GM12878 (cell line): ENCODE measurements at regions not wholly inside any gene's neighbourhood (a gene's known extent, or its start where the extent isn't known, plus 50 kb on each side); places are given as distances from the start of the nearest gene placed in this dataset.

Experiments used
- ATAC-seq: fragments of 200-7000 bp; cut with Tn5 transposase; 3 replicates; pipeline ENCODE4 v1.9.1; 2020; ENCODE audit warnings: mild to moderate bottlenecking, moderate library complexity
- BruUV-seq: library from RNA; stranded (reverse); fragments of 400-500 nt; replicated peaks from 2 replicates; lab custom pipeline; 2021; lab: Mats Ljungman, UMichigan
- CTCF ChIA-PET: fragments of 300-600 bp; sonication (Branson Sonifier 250); formaldehyde crosslinking; extraction: SDS; loops from one replicate; lab custom pipeline; 2021; ENCODE audit warnings: inconsistent platforms; lab: Yijun Ruan, JAX
- POLR2A ChIA-PET: fragments of 350-600 bp; formaldehyde crosslinking; extraction: SDS; loops from one replicate; lab custom pipeline; 2021; ENCODE audit warnings: inconsistent platforms; lab: Charles Lee
- RAD21 ChIA-PET: fragments of 300-600 bp; sonication (Branson Sonifier 250); formaldehyde crosslinking; loops from one replicate; lab custom pipeline; 2023; ENCODE audit warnings: antibody characterized with exemption; ENCODE audit not compliant: unreplicated experiment; lab: Charles Lee
- SMC1A ChIA-PET: fragments of 300-600 bp; sonication (Branson Sonifier 250); formaldehyde crosslinking; loops from one replicate; lab custom pipeline; 2023; ENCODE audit not compliant: unreplicated experiment, uncharacterized antibody; lab: Charles Lee
- DNase-seq: peaks from one replicate; pipeline ENCODE4 v3.0.0-alpha.2; 2011; ENCODE audit warnings: low read depth, low spot score
- FAIRE-seq: peaks from 3 replicates; lab custom pipeline; 2011; peaks lifted over from hg19 to GRCh38; lab: Jason Lieb, UNC
- H2AFZ ChIP-seq: 2 replicates; pipeline ENCODE4 v1.6.0; 2011; ENCODE audit warnings: low read depth, low read length, control low read depth; ENCODE audit not compliant: control insufficient read depth
- H3K27ac ChIP-seq: 2 replicates; pipeline ENCODE4 v1.5.1; 2011; ENCODE audit warnings: control low read depth; ENCODE audit not compliant: control insufficient read depth, insufficient read depth
- H3K27me3 ChIP-seq, 2 experiments: replicated peaks in 1 of 2; 2 replicates each; pipeline versions ENCODE4 v1.6.0 to v1.6.1; 2011; ENCODE audit warnings: low read length in 1 of 2; ENCODE audit not compliant: control insufficient read depth in 2 of 2, insufficient read depth in 2 of 2
- H3K36me3 ChIP-seq, 2 experiments: 2 replicates each; pipeline ENCODE4 v1.5.1; 2011; ENCODE audit warnings: low read length in 1 of 2; ENCODE audit not compliant: control insufficient read depth in 2 of 2, insufficient read depth in 2 of 2
- H3K4me1 ChIP-seq: 2 replicates; pipeline ENCODE4 v1.6.1; 2011; ENCODE audit warnings: mild to moderate bottlenecking, low read length, moderate library complexity, mixed read lengths; ENCODE audit not compliant: control insufficient read depth, insufficient read depth
- H3K4me2 ChIP-seq: 2 replicates; pipeline ENCODE4 v1.6.0; 2011; ENCODE audit warnings: control low read depth; ENCODE audit not compliant: control insufficient read depth, insufficient read depth
- H3K4me3 ChIP-seq: fragments of 200-600 bp; sonication (generic); 2 replicates; pipeline ENCODE4 v1.5.1; 2016
- H3K79me2 ChIP-seq: 2 replicates; pipeline ENCODE4 v1.6.0; 2011; ENCODE audit warnings: low read length; ENCODE audit not compliant: control insufficient read depth, insufficient read depth
- H3K9ac ChIP-seq: 2 replicates; pipeline ENCODE4 v1.8.0; 2011; ENCODE audit warnings: low read length, control low read depth, mixed read lengths; ENCODE audit not compliant: control insufficient read depth, insufficient read depth
- H3K9me3 ChIP-seq: replicated peaks from 3 replicates; pipeline ENCODE4 v1.5.1; 2011; ENCODE audit warnings: mild to moderate bottlenecking, low read length; ENCODE audit not compliant: control insufficient read depth, insufficient read depth
- H4K20me1 ChIP-seq: 2 replicates; pipeline ENCODE4 v1.6.0; 2011; ENCODE audit not compliant: control insufficient read depth, insufficient read depth
- CREM ChIP-seq: IDR thresholded peaks from 2 replicates; pipeline ENCODE4 v1.6.1; 2014; ENCODE audit warnings: antibody characterized with exemption, low read depth
- MTA2 ChIP-seq: fragments of 450-650 bp; IDR thresholded peaks from 2 replicates; pipeline ENCODE4 v1.6.1; 2016; ENCODE audit warnings: low read depth, mild to moderate bottlenecking, moderate library complexity
- NFXL1 ChIP-seq: fragments of 450-650 bp; IDR thresholded peaks from 2 replicates; pipeline ENCODE4 v1.6.1; 2017; ENCODE audit warnings: antibody characterized with exemption, mild to moderate bottlenecking, borderline replicate concordance
- ZNF384 ChIP-seq: IDR thresholded peaks from 2 replicates; pipeline ENCODE4 v1.6.1; 2012; ENCODE audit warnings: low read depth, mild to moderate bottlenecking, low read length, improper control_type of control experiment, borderline replicate concordance
- WGBS: methylation state at CpG from one replicate; pipeline ENCODE4 v1.1.6; 2016; ENCODE audit warnings: low lambda C conversion rate; ENCODE audit not compliant: insufficient replicate concordance, insufficient coverage; ENCODE audit errors: missing lambda C conversion rate; 5-methylcytosine and 5-hydroxymethylcytosine counted together
- in situ Hi-C: fragments of 300-500 bp; cut with MboI; formaldehyde crosslinking; loops from 9 replicates; pipeline ENCODE4 v1.14.3; 2018; ENCODE audit warnings: mixed read lengths
- intact Hi-C: fragments of 100-400 bp; cut with micrococcal nuclease; formaldehyde crosslinking; loops from one replicate; pipeline ENCODE4 v1.14.2; 2022; ENCODE audit not compliant: unreplicated experiment
- TF ChIP-seq, protein P1 (sequence below): fragments of 450-650 bp; IDR thresholded peaks from 2 replicates; pipeline ENCODE4 v1.6.1; 2017; ENCODE audit warnings: mild to moderate bottlenecking, low read depth, inconsistent platforms; ENCODE audit not compliant: poor library complexity, severe bottlenecking
- TF ChIP-seq, protein P2 (sequence below): fragments of 450-650 bp; IDR thresholded peaks from 2 replicates; pipeline ENCODE4 v1.6.1; 2016; ENCODE audit warnings: mild to moderate bottlenecking

GRCh38 chr16:55048745-55049144 lies 118.1 kb downstream of the IRX5 start (continued):
- TF ChIP-seq, protein P1, sequence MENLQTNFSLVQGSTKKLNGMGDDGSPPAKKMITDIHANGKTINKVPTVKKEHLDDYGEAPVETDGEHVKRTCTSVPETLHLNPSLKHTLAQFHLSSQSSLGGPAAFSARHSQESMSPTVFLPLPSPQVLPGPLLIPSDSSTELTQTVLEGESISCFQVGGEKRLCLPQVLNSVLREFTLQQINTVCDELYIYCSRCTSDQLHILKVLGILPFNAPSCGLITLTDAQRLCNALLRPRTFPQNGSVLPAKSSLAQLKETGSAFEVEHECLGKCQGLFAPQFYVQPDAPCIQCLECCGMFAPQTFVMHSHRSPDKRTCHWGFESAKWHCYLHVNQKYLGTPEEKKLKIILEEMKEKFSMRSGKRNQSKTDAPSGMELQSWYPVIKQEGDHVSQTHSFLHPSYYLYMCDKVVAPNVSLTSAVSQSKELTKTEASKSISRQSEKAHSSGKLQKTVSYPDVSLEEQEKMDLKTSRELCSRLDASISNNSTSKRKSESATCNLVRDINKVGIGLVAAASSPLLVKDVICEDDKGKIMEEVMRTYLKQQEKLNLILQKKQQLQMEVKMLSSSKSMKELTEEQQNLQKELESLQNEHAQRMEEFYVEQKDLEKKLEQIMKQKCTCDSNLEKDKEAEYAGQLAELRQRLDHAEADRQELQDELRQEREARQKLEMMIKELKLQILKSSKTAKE, result no peak
- TF ChIP-seq NFXL1 (no peak), CREM (no peak), ZNF384 (no peak)

- Histone ChIP-seq H3K27me3 (peaks cover 0 to 2% of the 10 kb centered on the region in 2 experiments; a peak in 2 of 4 replicates), H3K4me1 (no peaks in the 10 kb centered on the region), H3K36me3 (no peaks in the 10 kb centered on the region), H2AFZ (no peak overlapping the region), H3K27ac (no peak overlapping the region), H3K9ac (no peak overlapping the region), H3K9me3 (no peaks in the 10 kb centered on the region), H3K79me2 (no peaks in the 10 kb centered on the region), H4K20me1 (no peaks in the 10 kb centered on the region), H3K4me3 (no peak overlapping the region), H3K4me2 (no peak overlapping the region)
- BruUV-seq, result no TSS peak
- no peak for FAIRE-seq
- no peak for TF ChIP-seq MTA2
- TF ChIP-seq, protein P2, sequence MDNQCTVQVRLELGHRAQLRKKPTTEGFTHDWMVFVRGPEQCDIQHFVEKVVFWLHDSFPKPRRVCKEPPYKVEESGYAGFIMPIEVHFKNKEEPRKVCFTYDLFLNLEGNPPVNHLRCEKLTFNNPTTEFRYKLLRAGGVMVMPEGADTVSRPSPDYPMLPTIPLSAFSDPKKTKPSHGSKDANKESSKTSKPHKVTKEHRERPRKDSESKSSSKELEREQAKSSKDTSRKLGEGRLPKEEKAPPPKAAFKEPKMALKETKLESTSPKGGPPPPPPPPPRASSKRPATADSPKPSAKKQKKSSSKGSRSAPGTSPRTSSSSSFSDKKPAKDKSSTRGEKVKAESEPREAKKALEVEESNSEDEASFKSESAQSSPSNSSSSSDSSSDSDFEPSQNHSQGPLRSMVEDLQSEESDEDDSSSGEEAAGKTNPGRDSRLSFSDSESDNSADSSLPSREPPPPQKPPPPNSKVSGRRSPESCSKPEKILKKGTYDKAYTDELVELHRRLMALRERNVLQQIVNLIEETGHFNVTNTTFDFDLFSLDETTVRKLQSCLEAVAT, result no peak
- in situ Hi-C loops (no loop called here), intact Hi-C loops (no loop called here)
- RAD21 ChIA-PET, result interaction anchor here (0.7 to 1.0 kb wide), 2 partner anchors 16 to 286 kb away, joined by 4 read pairs; no protein-coding TSS in a partner anchor
- DNase-seq, result no peak
- POLR2A ChIA-PET, result no interaction called here
- WGBS, result 33% methylated on average over 7 of the region's 7 CpGs
- ATAC-seq, result no peak
- CTCF ChIA-PET, result interaction anchor here (2.1 kb wide), 1 partner anchor 17 kb away, joined by 6 read pairs; no protein-coding TSS in a partner anchor
- SMC1A ChIA-PET, result interaction anchor here (1.5 kb wide), 1 partner anchor 17 kb away, joined by 4 read pairs; no protein-coding TSS in a partner anchor
These were observed 121.1 kb downstream of the IRX5 start for GRCh38 chr16:55051571-55052347.
